ENCODE measurements at regions not wholly inside any gene's neighbourhood (a gene's known extent, or its start where the extent isn't known, plus 50 kb on each side); places are given as distances from the start of the nearest gene placed in this dataset.

GRCh38 chr18:53937037-53937436, 287.4 kb downstream of the MBD2 start:
- Histone ChIP-seq H3K9me2 (replicated peaks; ENCODE audit: insufficient read depth, low read length) (no peaks in the 10 kb centered on the region; the same call in 1 of the 2 replicates), H3K9me3 (ENCODE audit: low read length) (no peaks in the 10 kb centered on the region), H2AFZ (ENCODE audit: low read length) (no peak overlapping the region), H3K27ac (ENCODE audit: low read length) (no peak overlapping the region), H3K79me2 (ENCODE audit: low read length) (no peaks in the 10 kb centered on the region), H3K9ac (ENCODE audit: low read length) (no peak overlapping the region), H3K27me3 (ENCODE audit: low read length) (no peaks in the 10 kb centered on the region), H3K36me3 (ENCODE audit: insufficient read depth, low read length) (no peaks in the 10 kb centered on the region), H3K4me3 (ENCODE audit: low read length) (no peak overlapping the region), H3K4me2 (ENCODE audit: low read depth, low read length, poor library complexity, severe bottlenecking) (no peak overlapping the region), H3K4me1 (ENCODE audit: low read length) (no peaks in the 10 kb centered on the region), H4K20me1 (ENCODE audit: insufficient read depth, low read depth, low read length) (no peaks in the 10 kb centered on the region)
- DNase-seq: no peak

GRCh38 chr18:53935803-53936202, 288.7 kb downstream of the MBD2 start:
- Histone ChIP-seq H3K27ac (ENCODE audit: low read length) (no peak overlapping the region), H3K4me3 (ENCODE audit: low read length) (no peak overlapping the region)
- no peak for DNase-seq

GRCh38 chr18:53935399-53935798, 289.1 kb downstream of the MBD2 start:
- no peak overlapping the region for H3K4me3 ChIP-seq (ENCODE audit: low read length)
- no peaks in the 10 kb centered on the region for H3K79me2 ChIP-seq (ENCODE audit: low read length)
- H3K27me3 ChIP-seq (ENCODE audit: low read length): no peaks in the 10 kb centered on the region
- H3K4me2 ChIP-seq (ENCODE audit: low read depth, low read length, poor library complexity, severe bottlenecking): no peak overlapping the region
- no peak overlapping the region for H2AFZ ChIP-seq (ENCODE audit: low read length)
- no peak overlapping the region for H3K9ac ChIP-seq (ENCODE audit: low read length)
- no peak for DNase-seq
- no peaks in the 10 kb centered on the region for H3K36me3 ChIP-seq (ENCODE audit: insufficient read depth, low read length)
- H3K27ac ChIP-seq (ENCODE audit: low read length): no peak overlapping the region
- no peaks in the 10 kb centered on the region; the same call in 1 of the 2 replicates for H3K9me2 ChIP-seq (replicated peaks; ENCODE audit: insufficient read depth, low read length)
- H3K9me3 ChIP-seq (ENCODE audit: low read length): no peaks in the 10 kb centered on the region
- no peaks in the 10 kb centered on the region for H3K4me1 ChIP-seq (ENCODE audit: low read length)
- H4K20me1 ChIP-seq (ENCODE audit: insufficient read depth, low read depth, low read length): no peaks in the 10 kb centered on the region

More at GRCh38 chr18:53935803-53936202, 288.7 kb downstream of the MBD2 start:
- no peaks in the 10 kb centered on the region for H3K4me1 ChIP-seq (ENCODE audit: low read length)
- no peaks in the 10 kb centered on the region; the same call in 1 of the 2 replicates for H3K9me2 ChIP-seq (replicated peaks; ENCODE audit: insufficient read depth, low read length)
- no peaks in the 10 kb centered on the region for H4K20me1 ChIP-seq (ENCODE audit: insufficient read depth, low read depth, low read length)
- H3K4me2 ChIP-seq (ENCODE audit: low read depth, low read length, poor library complexity, severe bottlenecking): no peak overlapping the region
- no peaks in the 10 kb centered on the region for H3K79me2 ChIP-seq (ENCODE audit: low read length)
- H3K27me3 ChIP-seq (ENCODE audit: low read length): no peaks in the 10 kb centered on the region
- H3K9me3 ChIP-seq (ENCODE audit: low read length): no peaks in the 10 kb centered on the region
- H2AFZ ChIP-seq (ENCODE audit: low read length): no peak overlapping the region
- H3K36me3 ChIP-seq (ENCODE audit: insufficient read depth, low read length): no peaks in the 10 kb centered on the region
- no peak overlapping the region for H3K9ac ChIP-seq (ENCODE audit: low read length)

- Histone ChIP-seq H3K9me2 (replicated peaks; ENCODE audit: insufficient read depth, low read length) (no peaks in the 10 kb centered on the region), H3K9me3 (ENCODE audit: low read length) (no peaks in the 10 kb centered on the region), H3K79me2 (ENCODE audit: low read length) (no peaks in the 10 kb centered on the region), H2AFZ (ENCODE audit: low read length) (no peak overlapping the region), H3K4me3 (ENCODE audit: low read length) (no peak overlapping the region), H3K27ac (ENCODE audit: low read length) (no peak overlapping the region), H3K36me3 (ENCODE audit: insufficient read depth, low read length) (no peaks in the 10 kb centered on the region), H3K27me3 (ENCODE audit: low read length) (no peaks in the 10 kb centered on the region), H3K9ac (ENCODE audit: low read length) (no peak overlapping the region), H3K4me1 (ENCODE audit: low read length) (no peaks in the 10 kb centered on the region), H3K4me2 (ENCODE audit: low read depth, low read length, poor library complexity, severe bottlenecking) (no peak overlapping the region), H4K20me1 (ENCODE audit: insufficient read depth, low read depth, low read length) (no peaks in the 10 kb centered on the region)
- DNase-seq: no peak
Observed at GRCh38 chr18:53920312-53921075, 304.0 kb downstream of the MBD2 start.

GRCh38 chr18:53918091-53918490, 306.4 kb downstream of the MBD2 start:
- Histone ChIP-seq H3K4me3 (ENCODE audit: low read length) (no peak overlapping the region), H3K4me1 (ENCODE audit: low read length) (no peaks in the 10 kb centered on the region), H3K27ac (ENCODE audit: low read length) (no peak overlapping the region), H3K36me3 (ENCODE audit: insufficient read depth, low read length) (no peaks in the 10 kb centered on the region), H4K20me1 (ENCODE audit: insufficient read depth, low read depth, low read length) (no peaks in the 10 kb centered on the region), H3K9ac (ENCODE audit: low read length) (no peak overlapping the region), H3K79me2 (ENCODE audit: low read length) (no peaks in the 10 kb centered on the region), H2AFZ (ENCODE audit: low read length) (no peak overlapping the region), H3K4me2 (ENCODE audit: low read depth, low read length, poor library complexity, severe bottlenecking) (no peak overlapping the region), H3K9me2 (replicated peaks; ENCODE audit: insufficient read depth, low read length) (no peaks in the 10 kb centered on the region), H3K27me3 (ENCODE audit: low read length) (no peaks in the 10 kb centered on the region), H3K9me3 (ENCODE audit: low read length) (no peaks in the 10 kb centered on the region)
- DNase-seq: no peak

- Histone ChIP-seq H3K9me2 (replicated peaks; ENCODE audit: insufficient read depth, low read length) (no peaks in the 10 kb centered on the region), H3K27ac (ENCODE audit: low read length) (no peak overlapping the region), H3K9me3 (ENCODE audit: low read length) (no peaks in the 10 kb centered on the region), H3K9ac (ENCODE audit: low read length) (no peak overlapping the region), H3K36me3 (ENCODE audit: insufficient read depth, low read length) (no peaks in the 10 kb centered on the region), H3K4me3 (ENCODE audit: low read length) (no peak overlapping the region), H2AFZ (ENCODE audit: low read length) (no peak overlapping the region), H3K79me2 (ENCODE audit: low read length) (no peaks in the 10 kb centered on the region), H3K27me3 (ENCODE audit: low read length) (no peaks in the 10 kb centered on the region; the same call in 1 of the 2 replicates), H3K4me1 (ENCODE audit: low read length) (no peaks in the 10 kb centered on the region), H4K20me1 (ENCODE audit: insufficient read depth, low read depth, low read length) (no peaks in the 10 kb centered on the region), H3K4me2 (ENCODE audit: low read depth, low read length, poor library complexity, severe bottlenecking) (no peak overlapping the region)
- DNase-seq: no peak
Observed at GRCh38 chr18:53911200-53911599, 313.3 kb downstream of the MBD2 start.

GRCh38 chr18:53909668-53910067, 314.8 kb downstream of the MBD2 start:
- no peaks in the 10 kb centered on the region; the same call in 1 of the 2 replicates for H3K27me3 ChIP-seq (ENCODE audit: low read length)
- no peak overlapping the region for H3K4me2 ChIP-seq (ENCODE audit: low read depth, low read length, poor library complexity, severe bottlenecking)
- no peak overlapping the region for H2AFZ ChIP-seq (ENCODE audit: low read length)
- H3K9ac ChIP-seq (ENCODE audit: low read length): no peak overlapping the region
- no peaks in the 10 kb centered on the region for H4K20me1 ChIP-seq (ENCODE audit: insufficient read depth, low read depth, low read length)
- no peak overlapping the region for H3K27ac ChIP-seq (ENCODE audit: low read length)
- H3K4me3 ChIP-seq (ENCODE audit: low read length): no peak overlapping the region
- no peaks in the 10 kb centered on the region for H3K4me1 ChIP-seq (ENCODE audit: low read length)
- peak; percentile 77 for DNase-seq
- no peaks in the 10 kb centered on the region for H3K79me2 ChIP-seq (ENCODE audit: low read length)
- no peaks in the 10 kb centered on the region for H3K9me3 ChIP-seq (ENCODE audit: low read length)
- H3K9me2 ChIP-seq (replicated peaks; ENCODE audit: insufficient read depth, low read length): no peaks in the 10 kb centered on the region
- no peaks in the 10 kb centered on the region for H3K36me3 ChIP-seq (ENCODE audit: insufficient read depth, low read length)

- Histone ChIP-seq H3K4me3 (ENCODE audit: low read length) (no peak overlapping the region), H3K9me3 (ENCODE audit: low read length) (no peaks in the 10 kb centered on the region), H4K20me1 (ENCODE audit: insufficient read depth, low read depth, low read length) (no peaks in the 10 kb centered on the region), H3K36me3 (ENCODE audit: insufficient read depth, low read length) (no peaks in the 10 kb centered on the region), H3K9me2 (replicated peaks; ENCODE audit: insufficient read depth, low read length) (no peaks in the 10 kb centered on the region), H3K79me2 (ENCODE audit: low read length) (no peaks in the 10 kb centered on the region), H3K27ac (ENCODE audit: low read length) (no peak overlapping the region), H3K4me2 (ENCODE audit: low read depth, low read length, poor library complexity, severe bottlenecking) (no peak overlapping the region), H3K27me3 (ENCODE audit: low read length) (no peaks in the 10 kb centered on the region; the same call in 1 of the 2 replicates), H3K9ac (ENCODE audit: low read length) (no peak overlapping the region), H3K4me1 (ENCODE audit: low read length) (no peaks in the 10 kb centered on the region), H2AFZ (ENCODE audit: low read length) (no peak overlapping the region)
- DNase-seq: no peak
Observed at GRCh38 chr18:53907921-53908320, 316.5 kb downstream of the MBD2 start.

Measured in Karpas-422 (cell line).